Liver (tissue), 8 donors: ENCODE measurements at regions not wholly inside any gene's neighbourhood (a gene's known extent, or its start where the extent isn't known, plus 50 kb on each side); places are given as distances from the start of the nearest gene placed in this dataset.

Experiments
- DNase-seq: peaks from one replicate; pipeline ENCODE4 v3.0.0-alpha.2; 2017; ENCODE audit warnings: low spot score
- H3K27ac ChIP-seq, 2 donors: one replicate each; pipeline ENCODE4 v1.7.0; 2013; ENCODE audit warnings: inconsistent platforms in 2 of 2, low read length in 2 of 2, control low read depth in 1 of 2, low read depth in 1 of 2, mild to moderate bottlenecking in 1 of 2
- H3K27me3 ChIP-seq, 4 donors: one replicate each; pipeline versions ENCODE4 v1.6.1 to v1.7.0; 2013; ENCODE audit warnings: low read length in 3 of 4, inconsistent platforms in 1 of 4, mild to moderate bottlenecking in 1 of 4, moderate library complexity in 1 of 4; ENCODE audit not compliant: control insufficient read depth in 4 of 4, insufficient read depth in 4 of 4
- H3K36me3 ChIP-seq, 4 donors: one replicate each; pipeline versions ENCODE4 v1.6.1 to v1.7.0; 2013; ENCODE audit warnings: low read length in 3 of 4, mild to moderate bottlenecking in 3 of 4, low read depth in 1 of 4, moderate library complexity in 1 of 4; ENCODE audit not compliant: control insufficient read depth in 4 of 4, insufficient read depth in 3 of 4
- H3K4me1 ChIP-seq, 4 donors: one replicate each; pipeline versions ENCODE4 v1.6.1 to v1.7.0; 2013; ENCODE audit warnings: low read length in 3 of 4, mild to moderate bottlenecking in 3 of 4, moderate library complexity in 1 of 4; ENCODE audit not compliant: control insufficient read depth in 4 of 4, insufficient read depth in 4 of 4
- H3K4me3 ChIP-seq, 3 donors: one replicate each; pipeline versions ENCODE4 v1.6.1 to v1.7.0; 2013; ENCODE audit warnings: low read length in 3 of 3, control low read depth in 1 of 3, low read depth in 1 of 3, mild to moderate bottlenecking in 1 of 3
- H3K9ac ChIP-seq, 2 donors: one replicate each; pipeline ENCODE4 v1.7.0; 2013; ENCODE audit warnings: low read length in 2 of 2, mild to moderate bottlenecking in 2 of 2, moderate library complexity in 2 of 2, control low read depth in 1 of 2, low read depth in 1 of 2
- H3K9me3 ChIP-seq, 4 donors: one replicate each; pipeline versions ENCODE4 v1.6.1 to v1.7.0; 2013; ENCODE audit warnings: low read length in 3 of 4; ENCODE audit not compliant: control insufficient read depth in 4 of 4
- ATF3 ChIP-seq: IDR thresholded peaks from 2 replicates; pipeline ENCODE4 v1.6.1; 2016; ENCODE audit warnings: antibody characterized with exemption
- CTCF ChIP-seq: fragments of 150-350 bp; IDR thresholded peaks from 2 replicates; pipeline ENCODE4 v1.5.1; 2017; ENCODE audit warnings: improper control_type of control experiment, low read depth, low read length; ENCODE audit not compliant: missing input control
- EGR1 ChIP-seq, 2 donors: IDR thresholded peaks; 2 replicates each; pipeline ENCODE4 v1.6.1; 2016 to 2018; ENCODE audit warnings: antibody characterized with exemption in 2 of 2, low read depth in 2 of 2
- FOXA1 ChIP-seq: IDR thresholded peaks from 2 replicates; pipeline ENCODE4 v1.6.1; 2016; ENCODE audit warnings: antibody characterized with exemption
- FOXA2 ChIP-seq: IDR thresholded peaks from 2 replicates; pipeline ENCODE4 v1.6.1; 2016; ENCODE audit warnings: antibody characterized with exemption
- GABPA ChIP-seq, 2 donors: IDR thresholded peaks in 1 of 2; conservative IDR thresholded peaks in 1 of 2; 2 replicates each; pipeline ENCODE4 v1.6.1; 2016; ENCODE audit warnings: antibody characterized with exemption in 2 of 2, mild to moderate bottlenecking in 1 of 2, moderate library complexity in 1 of 2
- HNF4A ChIP-seq, 2 donors: conservative IDR thresholded peaks; 2 replicates each; pipeline ENCODE4 v1.6.1; 2016; ENCODE audit warnings: antibody characterized with exemption in 2 of 2, mild to moderate bottlenecking in 2 of 2
- HNF4G ChIP-seq: IDR thresholded peaks from 2 replicates; pipeline ENCODE4 v1.6.1; 2016; ENCODE audit warnings: antibody characterized with exemption
- JUND ChIP-seq, 2 donors: IDR thresholded peaks; 2 replicates each; pipeline ENCODE4 v1.6.1; 2016; ENCODE audit warnings: antibody characterized with exemption in 2 of 2
- MAX ChIP-seq: IDR thresholded peaks from 2 replicates; pipeline ENCODE4 v1.6.1; 2016; ENCODE audit warnings: antibody characterized with exemption
- NR2F2 ChIP-seq: IDR thresholded peaks from 2 replicates; pipeline ENCODE4 v1.6.1; 2016; ENCODE audit warnings: antibody characterized with exemption
- RAD21 ChIP-seq, 2 donors: IDR thresholded peaks; 2 replicates each; pipeline ENCODE4 v1.6.1; 2016; ENCODE audit warnings: antibody characterized with exemption in 2 of 2, mild to moderate bottlenecking in 2 of 2
- REST ChIP-seq: IDR thresholded peaks from 2 replicates; pipeline ENCODE4 v1.6.1; 2016; ENCODE audit warnings: antibody characterized with exemption, mild to moderate bottlenecking
- RXRA ChIP-seq, 2 donors: IDR thresholded peaks; 2 replicates each; pipeline ENCODE4 v1.6.1; 2017 to 2018; ENCODE audit warnings: antibody characterized with exemption in 2 of 2, mild to moderate bottlenecking in 1 of 2
- SP1 ChIP-seq: IDR thresholded peaks from 2 replicates; pipeline ENCODE4 v1.6.1; 2018; ENCODE audit warnings: antibody characterized with exemption, mild to moderate bottlenecking
- TAF1 ChIP-seq: conservative IDR thresholded peaks from 2 replicates; pipeline ENCODE4 v1.6.1; 2016; ENCODE audit warnings: antibody characterized with exemption, mild to moderate bottlenecking
- YY1 ChIP-seq: IDR thresholded peaks from 2 replicates; pipeline ENCODE4 v1.6.1; 2016; ENCODE audit warnings: antibody characterized with exemption, mild to moderate bottlenecking
- ZBTB33 ChIP-seq: IDR thresholded peaks from 2 replicates; pipeline ENCODE4 v1.6.1; 2016; ENCODE audit warnings: antibody characterized with exemption
- WGBS: extraction: QIAGEN DNeasy Blood & Tissue Kit; methylation state at CpG from one replicate; pipeline ENCODE4 v1.1.7; 2013; 5-methylcytosine and 5-hydroxymethylcytosine counted together
- donor health status: healthy.
- donor health status: healthy.
- donor health status: healthy.
- donor health status: healthy.
- donor health status: healthy.

DNA sequence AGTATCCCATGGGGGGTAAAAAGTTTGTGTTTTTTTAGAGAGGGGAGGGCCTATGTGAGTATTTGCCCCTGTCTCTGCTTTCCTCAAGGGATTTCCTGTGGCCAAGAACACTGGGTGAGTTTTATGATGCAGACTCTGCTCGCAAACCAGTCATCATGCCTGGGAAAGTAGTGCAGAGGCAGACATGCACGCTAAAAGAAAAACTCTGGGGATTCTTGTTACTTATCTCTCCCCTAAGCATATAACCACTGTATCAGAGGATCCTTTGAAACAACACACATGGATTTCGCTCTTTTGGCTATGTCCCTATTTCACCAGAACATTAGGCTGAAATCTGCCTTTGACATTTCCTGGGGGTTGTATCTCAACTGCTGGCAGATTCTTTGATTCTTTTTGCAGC, 1845.8 kb upstream of the SEL1L start (continued):
- TF ChIP-seq ZBTB33: no peak

DNA sequence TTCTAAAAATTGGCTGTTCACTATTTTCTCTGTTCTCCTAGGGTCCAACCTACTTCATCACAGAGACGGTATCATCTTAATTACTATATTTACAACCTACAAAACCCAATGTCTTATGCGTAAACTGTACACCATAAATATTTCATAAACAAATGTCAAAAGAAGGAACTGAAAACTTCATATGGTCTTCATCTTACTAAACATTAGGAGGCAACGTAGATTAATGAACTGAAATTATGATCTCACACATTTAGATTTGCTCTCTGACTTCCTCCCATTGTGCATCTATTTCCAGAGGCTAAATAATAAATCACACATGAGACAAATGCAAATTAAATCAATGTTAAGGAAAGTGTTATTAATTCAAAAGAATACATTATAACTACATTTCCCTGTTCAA, 1850.6 kb upstream of the SEL1L start:
- H3K36me3 ChIP-seq: no peaks in the 10 kb centered on the region
- no peaks in the 10 kb centered on the region for H3K4me1 ChIP-seq
- H3K4me3 ChIP-seq: no peak overlapping the region
- no peak overlapping the region for H3K9ac ChIP-seq
- H3K27ac ChIP-seq: no peak overlapping the region
- TF ChIP-seq EGR1 (IDR thresholded peaks at IDR 0.05; ENCODE audit: low read depth in 2 of 2) (no peak), SP1 (no peak), FOXA1 (no peak), GABPA (IDR thresholded peaks at IDR 0.05 in 1 of 2, conservative IDR thresholded peaks at IDR 0.05 in 1 of 2) (no peak), MAX (no peak), TAF1 (no peak), RAD21 (IDR thresholded peaks at IDR 0.05) (no peak), NR2F2 (no peak), ZBTB33 (no peak), JUND (IDR thresholded peaks at IDR 0.05) (no peak), FOXA2 (no peak), RXRA (IDR thresholded peaks at IDR 0.05) (no peak), HNF4G (no peak), HNF4A (conservative IDR thresholded peaks at IDR 0.05) (no peak), ATF3 (no peak), CTCF (no peak), YY1 (no peak), REST (no peak)
- no peaks in the 10 kb centered on the region for H3K9me3 ChIP-seq
- no peak for DNase-seq
- no peaks in the 10 kb centered on the region for H3K27me3 ChIP-seq
- WGBS: 78% methylated on average over 3 of the region's 3 CpGs
